ENCODE measurements at regions not wholly inside any gene's neighbourhood (a gene's known extent, or its start where the extent isn't known, plus 50 kb on each side); places are given as distances from the start of the nearest gene placed in this dataset.

GRCh38 chr20:4548552-4548951 is 137.7 kb upstream of the PRNP start:
- TF ChIP-seq POLR2A (IDR thresholded peaks at IDR 0.05) = no peak
- TF ChIP-seq CTCF (IDR thresholded peaks at IDR 0.05) = no peak
- intact Hi-C loops (cut with DNase I; ENCODE audit: low total_unique reads) = no loop called here
- Histone ChIP-seq H3K36me3 (no peaks in the 10 kb centered on the region), H3K27me3 (no peaks in the 10 kb centered on the region), H3K4me1 (no peaks in the 10 kb centered on the region), H3K4me3 (no peak overlapping the region), H3K9me3 (no peaks in the 10 kb centered on the region), H3K27ac (no peak overlapping the region)
- DNase-seq = no peak

- H3K27ac ChIP-seq = no peak overlapping the region
- TF ChIP-seq CTCF (IDR thresholded peaks at IDR 0.05) = no peak
- no peak for TF ChIP-seq POLR2A (IDR thresholded peaks at IDR 0.05)
- no peaks in the 10 kb centered on the region for H3K4me1 ChIP-seq
- no peaks in the 10 kb centered on the region for H3K9me3 ChIP-seq
- no peaks in the 10 kb centered on the region for H3K36me3 ChIP-seq
- no peaks in the 10 kb centered on the region for H3K27me3 ChIP-seq
- no peak overlapping the region for H3K4me3 ChIP-seq
- no peak for DNase-seq
- intact Hi-C loops (cut with DNase I; ENCODE audit: low total_unique reads) = no loop called here
These were observed 139.5 kb upstream of the PRNP start for GRCh38 chr20:4546786-4547185.

- no peaks in the 10 kb centered on the region for H3K4me1 ChIP-seq
- no peaks in the 10 kb centered on the region for H3K36me3 ChIP-seq
- no peaks in the 10 kb centered on the region for H3K9me3 ChIP-seq
- H3K27me3 ChIP-seq = no peaks in the 10 kb centered on the region
- intact Hi-C loops (cut with DNase I; ENCODE audit: low total_unique reads) = no loop called here
- no peak overlapping the region for H3K27ac ChIP-seq
- no peak for DNase-seq
- no peak for TF ChIP-seq POLR2A (IDR thresholded peaks at IDR 0.05)
- no peak for TF ChIP-seq CTCF (IDR thresholded peaks at IDR 0.05)
- H3K4me3 ChIP-seq = no peak overlapping the region
These were observed 139.9 kb upstream of the PRNP start for GRCh38 chr20:4546342-4546741.

GRCh38 chr20:4545526-4545925 is 140.7 kb upstream of the PRNP start:
- H3K4me1 ChIP-seq = no peaks in the 10 kb centered on the region

GRCh38 chr20:4544765-4545164 is 141.5 kb upstream of the PRNP start:
- TF ChIP-seq POLR2A (IDR thresholded peaks at IDR 0.05) (no peak), CTCF (IDR thresholded peaks at IDR 0.05) (no peak)
- intact Hi-C loops (cut with DNase I; ENCODE audit: low total_unique reads) = no loop called here
- no peak for DNase-seq
- no peaks in the 10 kb centered on the region for H3K4me1 ChIP-seq
- no peak overlapping the region for H3K4me3 ChIP-seq
- H3K36me3 ChIP-seq = no peaks in the 10 kb centered on the region
- H3K27me3 ChIP-seq = no peaks in the 10 kb centered on the region
- no peak overlapping the region for H3K27ac ChIP-seq
- no peaks in the 10 kb centered on the region for H3K9me3 ChIP-seq

More at GRCh38 chr20:4545526-4545925, 140.7 kb upstream of the PRNP start:
- Histone ChIP-seq H3K27ac (no peak overlapping the region), H3K4me3 (no peak overlapping the region), H3K9me3 (no peaks in the 10 kb centered on the region), H3K36me3 (no peaks in the 10 kb centered on the region), H3K27me3 (no peaks in the 10 kb centered on the region)
- DNase-seq = no peak
- intact Hi-C loops (cut with DNase I; ENCODE audit: low total_unique reads) = no loop called here
- TF ChIP-seq POLR2A (IDR thresholded peaks at IDR 0.05) (no peak), CTCF (IDR thresholded peaks at IDR 0.05) (no peak)

Data from uterus (tissue), 3 donors.